ENCODE measurements at regions not wholly inside any gene's neighbourhood (a gene's known extent, or its start where the extent isn't known, plus 50 kb on each side); places are given as distances from the start of the nearest gene placed in this dataset.
"Not testable (repeated sequence)": the region's sequence is repeated elsewhere in the genome, so short reads cannot be mapped to it uniquely, and the experiment has no call there.

DNA sequence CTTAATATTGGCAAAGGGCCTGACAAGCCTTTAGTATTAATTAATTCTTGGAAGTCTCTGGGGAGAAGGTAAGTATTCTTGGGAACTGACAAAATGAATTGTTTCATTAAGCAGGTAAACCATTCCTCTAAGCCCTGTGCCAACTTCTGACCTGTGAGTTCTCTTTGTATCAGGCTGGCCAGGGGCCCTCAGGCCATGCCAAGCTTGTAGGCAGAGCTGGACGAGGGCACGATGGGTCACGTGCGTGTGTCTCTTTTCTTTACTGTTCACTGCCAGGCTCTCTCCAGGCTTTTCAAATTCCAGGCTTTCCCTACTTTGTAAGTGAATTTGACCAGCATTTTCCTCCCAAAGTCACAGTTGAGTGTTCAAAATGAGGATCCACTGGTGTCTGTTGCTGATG is 112.4 kb downstream of the NRN1 start:
- H3K4me1 ChIP-seq (ENCODE audit: control insufficient read depth, insufficient read depth, low read length): peaks cover 4% of the 10 kb centered on the region
- no peak overlapping the region for H3K4me3 ChIP-seq (ENCODE audit: low read depth, low read length)
- no peaks in the 10 kb centered on the region for H3K9me3 ChIP-seq (ENCODE audit: control insufficient read depth, insufficient read depth, low read length)
- no peaks in the 10 kb centered on the region for H3K27me3 ChIP-seq (ENCODE audit: control insufficient read depth, insufficient read depth, low read length)
- no peaks in the 10 kb centered on the region for H3K36me3 ChIP-seq (ENCODE audit: control insufficient read depth, insufficient read depth, low read length)
- no peak overlapping the region for H3K9ac ChIP-seq (ENCODE audit: low read depth, low read length)

DNA sequence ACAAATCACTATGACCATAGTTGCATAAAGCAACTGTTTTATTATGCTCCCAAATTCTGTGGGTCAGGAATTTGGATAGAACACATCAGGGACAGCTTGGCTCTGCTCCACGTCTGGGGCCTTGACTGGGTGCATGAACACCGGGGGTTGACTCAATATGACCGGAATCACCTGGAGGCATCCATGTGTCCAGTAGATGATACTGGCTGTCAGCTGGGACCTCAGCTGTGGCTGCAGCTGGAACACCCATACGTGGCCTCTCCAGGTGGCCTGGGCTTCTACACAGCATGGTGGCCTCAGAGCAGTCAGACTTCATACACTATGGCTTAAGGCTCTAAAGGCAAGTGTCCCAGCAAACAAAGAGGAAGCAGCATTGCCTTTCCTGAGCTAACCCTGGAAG is 113.4 kb downstream of the NRN1 start:
- H3K4me3 ChIP-seq (ENCODE audit: low read depth, low read length): no peak overlapping the region
- H3K27me3 ChIP-seq (ENCODE audit: control insufficient read depth, insufficient read depth, low read length): no peaks in the 10 kb centered on the region
- H3K36me3 ChIP-seq (ENCODE audit: control insufficient read depth, insufficient read depth, low read length): no peaks in the 10 kb centered on the region
- peaks cover 4% of the 10 kb centered on the region for H3K4me1 ChIP-seq (ENCODE audit: control insufficient read depth, insufficient read depth, low read length)
- no peak overlapping the region for H3K9ac ChIP-seq (ENCODE audit: low read depth, low read length)
- H3K9me3 ChIP-seq (ENCODE audit: control insufficient read depth, insufficient read depth, low read length): no peaks in the 10 kb centered on the region

DNA sequence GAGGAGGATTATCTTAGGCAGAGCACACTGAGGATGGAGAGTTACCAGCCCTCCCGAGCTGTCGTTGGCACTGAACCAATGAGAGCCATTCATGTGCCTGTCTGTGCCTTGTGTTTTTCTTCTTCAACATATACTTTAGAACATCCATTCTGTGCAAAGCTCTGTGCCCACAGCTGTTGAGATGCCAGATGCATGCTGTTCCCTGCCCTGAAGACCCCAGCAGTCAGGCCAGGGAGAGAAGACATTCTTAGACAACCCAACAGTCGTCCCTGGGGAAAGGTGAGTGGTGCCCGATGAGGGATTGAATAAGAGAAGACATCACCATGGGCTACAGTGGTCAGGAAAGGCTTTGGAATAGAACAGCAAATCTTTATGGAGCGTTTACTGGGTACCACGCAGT is 114.1 kb downstream of the NRN1 start:
- peak overlapping the region; percentile 64 for H3K4me3 ChIP-seq (ENCODE audit: low read depth, low read length)
- H3K27me3 ChIP-seq (ENCODE audit: control insufficient read depth, insufficient read depth, low read length): no peaks in the 10 kb centered on the region
- H3K36me3 ChIP-seq (ENCODE audit: control insufficient read depth, insufficient read depth, low read length): no peaks in the 10 kb centered on the region
- no peaks in the 10 kb centered on the region for H3K9me3 ChIP-seq (ENCODE audit: control insufficient read depth, insufficient read depth, low read length)
- H3K9ac ChIP-seq (ENCODE audit: low read depth, low read length): peak overlapping the region; percentile 81
- peaks cover 4% of the 10 kb centered on the region for H3K4me1 ChIP-seq (ENCODE audit: control insufficient read depth, insufficient read depth, low read length)

DNA sequence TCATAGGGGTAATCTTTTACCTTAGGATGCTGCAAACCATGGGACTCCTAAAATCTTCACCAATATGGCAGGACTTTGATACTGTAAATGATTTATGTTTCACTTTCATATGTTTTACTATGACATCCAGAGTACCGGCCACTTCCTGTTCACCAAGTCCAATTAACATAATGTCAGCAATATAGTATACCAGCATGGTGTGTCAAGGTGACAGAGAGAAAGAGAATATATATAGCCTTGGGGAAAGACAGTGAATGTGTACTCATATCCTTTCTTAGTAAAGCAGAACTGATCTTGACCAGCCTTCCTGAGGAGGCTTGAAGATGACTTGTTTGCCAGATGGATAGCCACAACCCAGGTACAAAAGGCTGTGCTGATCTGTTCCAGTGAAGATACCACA is 127.9 kb downstream of the NRN1 start:
- H3K9ac ChIP-seq (ENCODE audit: low read depth, low read length): no peak overlapping the region
- no peaks in the 10 kb centered on the region for H3K9me3 ChIP-seq (ENCODE audit: control insufficient read depth, insufficient read depth, low read length)
- no peaks in the 10 kb centered on the region for H3K4me1 ChIP-seq (ENCODE audit: control insufficient read depth, insufficient read depth, low read length)
- H3K4me3 ChIP-seq (ENCODE audit: low read depth, low read length): no peak overlapping the region
- H3K27me3 ChIP-seq (ENCODE audit: control insufficient read depth, insufficient read depth, low read length): no peaks in the 10 kb centered on the region
- H3K36me3 ChIP-seq (ENCODE audit: control insufficient read depth, insufficient read depth, low read length): no peaks in the 10 kb centered on the region

DNA sequence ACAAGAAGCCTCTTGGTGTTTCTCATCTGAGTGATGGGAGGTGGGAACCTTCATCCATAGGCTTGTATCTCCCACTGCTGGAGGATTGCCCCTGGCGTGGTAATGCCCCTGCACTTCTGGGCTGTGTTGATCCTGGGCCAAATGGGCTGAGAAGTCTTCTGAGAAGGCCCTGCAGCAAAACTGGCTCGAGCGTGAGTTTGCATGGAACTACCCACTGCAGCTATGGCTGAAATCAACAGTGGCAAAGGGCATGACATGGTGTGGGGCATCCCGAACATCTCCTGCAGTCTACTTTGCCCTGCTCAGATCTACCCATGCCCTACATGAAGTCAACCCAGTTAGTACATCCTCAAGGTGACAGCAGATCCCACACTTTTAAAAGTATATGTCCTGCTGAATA is 130.6 kb downstream of the NRN1 start:
- H3K27me3 ChIP-seq (ENCODE audit: control insufficient read depth, insufficient read depth, low read length): no peaks in the 10 kb centered on the region

DNA sequence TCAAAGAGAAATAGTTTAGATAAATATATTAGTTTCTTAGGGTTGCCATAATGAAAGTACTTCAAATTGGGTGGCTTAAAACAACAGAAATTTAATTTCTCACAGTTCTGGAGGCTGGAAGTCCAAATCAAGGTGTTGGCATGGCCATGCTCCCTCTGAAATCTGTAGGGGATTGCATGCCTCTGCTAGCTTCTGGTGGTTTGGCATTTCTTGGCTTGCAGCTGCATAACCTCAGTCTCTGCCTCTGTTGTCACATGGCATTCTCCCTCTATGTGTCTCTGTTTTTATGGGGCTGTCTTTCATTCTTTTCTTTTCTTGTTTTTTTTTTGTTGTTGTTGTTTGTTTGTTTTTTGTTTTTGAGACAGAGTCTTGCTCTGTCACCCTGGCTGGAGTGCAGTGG is 132.7 kb downstream of the NRN1 start:
- not testable (repeated sequence) for H3K9ac ChIP-seq (ENCODE audit: low read depth, low read length); H3K9me3 ChIP-seq (ENCODE audit: control insufficient read depth, insufficient read depth, low read length); H3K4me1 ChIP-seq (ENCODE audit: control insufficient read depth, insufficient read depth, low read length); H3K4me3 ChIP-seq (ENCODE audit: low read depth, low read length); H3K36me3 ChIP-seq (ENCODE audit: control insufficient read depth, insufficient read depth, low read length); H3K27me3 ChIP-seq (ENCODE audit: control insufficient read depth, insufficient read depth, low read length)

More for the DNA sequence above, 130.6 kb downstream of the NRN1 start:
- no peaks in the 10 kb centered on the region for H3K36me3 ChIP-seq (ENCODE audit: control insufficient read depth, insufficient read depth, low read length)
- H3K4me3 ChIP-seq (ENCODE audit: low read depth, low read length): no peak overlapping the region
- H3K9ac ChIP-seq (ENCODE audit: low read depth, low read length): no peak overlapping the region
- no peaks in the 10 kb centered on the region for H3K9me3 ChIP-seq (ENCODE audit: control insufficient read depth, insufficient read depth, low read length)
- no peaks in the 10 kb centered on the region for H3K4me1 ChIP-seq (ENCODE audit: control insufficient read depth, insufficient read depth, low read length)

DNA sequence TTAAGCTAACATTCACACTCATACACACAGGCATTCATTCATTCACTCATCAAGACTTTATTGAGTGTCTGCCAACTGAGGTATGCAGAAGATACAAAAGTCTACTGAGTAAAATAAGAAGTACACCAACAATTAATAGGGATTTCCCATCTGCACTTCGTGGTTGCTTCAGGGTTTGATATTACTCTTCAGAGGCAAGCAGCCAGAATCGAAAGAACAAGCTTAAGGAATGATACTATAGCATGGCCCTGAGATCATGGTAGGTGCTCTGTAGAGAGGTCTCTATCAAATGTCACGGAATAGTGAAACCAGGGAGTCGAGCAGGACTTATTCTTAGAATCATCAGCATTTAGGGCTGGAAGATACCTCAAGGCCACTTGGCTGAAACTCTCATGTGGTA is 135.4 kb downstream of the NRN1 start:
- Histone ChIP-seq H3K9ac (ENCODE audit: low read depth, low read length) (no peak overlapping the region), H3K4me3 (ENCODE audit: low read depth, low read length) (no peak overlapping the region), H3K27me3 (ENCODE audit: control insufficient read depth, insufficient read depth, low read length) (no peaks in the 10 kb centered on the region), H3K4me1 (ENCODE audit: control insufficient read depth, insufficient read depth, low read length) (no peaks in the 10 kb centered on the region), H3K36me3 (ENCODE audit: control insufficient read depth, insufficient read depth, low read length) (no peaks in the 10 kb centered on the region), H3K9me3 (ENCODE audit: control insufficient read depth, insufficient read depth, low read length) (peaks cover 4% of the 10 kb centered on the region)

DNA sequence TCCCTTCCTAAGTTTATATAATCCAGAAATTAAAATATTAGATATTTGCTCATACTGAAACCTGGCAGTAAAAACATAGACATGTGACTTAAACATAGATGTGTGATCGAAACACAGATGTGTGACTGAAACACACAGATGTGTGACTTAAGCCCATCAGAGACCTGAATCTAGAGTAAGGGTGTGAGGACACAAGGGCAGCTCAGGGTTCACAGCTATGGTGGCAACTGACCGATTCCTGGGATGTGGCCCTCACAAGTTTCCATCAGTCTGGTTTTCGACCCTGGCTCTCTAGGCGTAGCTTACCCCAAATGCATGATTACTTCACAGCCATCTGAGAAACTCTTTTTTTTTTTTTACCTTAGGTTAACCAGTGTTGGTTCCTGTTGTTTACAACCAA is 137.0 kb downstream of the NRN1 start:
- no peak overlapping the region for H3K9ac ChIP-seq (ENCODE audit: low read depth, low read length)
- H3K9me3 ChIP-seq (ENCODE audit: control insufficient read depth, insufficient read depth, low read length): peaks cover 4% of the 10 kb centered on the region
- H3K36me3 ChIP-seq (ENCODE audit: control insufficient read depth, insufficient read depth, low read length): no peaks in the 10 kb centered on the region
- H3K4me1 ChIP-seq (ENCODE audit: control insufficient read depth, insufficient read depth, low read length): no peaks in the 10 kb centered on the region
- H3K27me3 ChIP-seq (ENCODE audit: control insufficient read depth, insufficient read depth, low read length): no peaks in the 10 kb centered on the region
- H3K4me3 ChIP-seq (ENCODE audit: low read depth, low read length): no peak overlapping the region

DNA sequence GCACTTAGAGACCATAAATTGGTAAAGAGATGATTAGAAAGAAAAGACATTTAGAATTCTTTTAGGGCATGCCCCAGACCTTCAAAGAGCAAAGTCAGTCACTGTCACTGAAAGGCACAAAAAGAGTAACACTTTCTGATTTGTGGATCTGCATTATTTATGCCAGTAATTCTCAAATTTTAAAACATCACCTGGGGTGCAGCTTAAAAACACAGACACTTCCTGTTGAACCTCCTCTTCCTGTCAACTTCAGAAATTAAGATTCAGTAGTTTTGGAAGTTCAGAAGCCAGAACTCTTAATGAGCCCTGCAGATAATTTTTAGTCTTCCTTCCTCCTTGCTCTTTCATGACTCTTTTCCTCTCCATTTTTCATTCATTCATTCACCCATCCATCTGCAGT is 137.5 kb downstream of the NRN1 start:
- Histone ChIP-seq H3K27me3 (ENCODE audit: control insufficient read depth, insufficient read depth, low read length) (no peaks in the 10 kb centered on the region), H3K4me1 (ENCODE audit: control insufficient read depth, insufficient read depth, low read length) (no peaks in the 10 kb centered on the region), H3K36me3 (ENCODE audit: control insufficient read depth, insufficient read depth, low read length) (no peaks in the 10 kb centered on the region), H3K9me3 (ENCODE audit: control insufficient read depth, insufficient read depth, low read length) (peaks cover 4% of the 10 kb centered on the region), H3K9ac (ENCODE audit: low read depth, low read length) (no peak overlapping the region), H3K4me3 (ENCODE audit: low read depth, low read length) (no peak overlapping the region)

DNA sequence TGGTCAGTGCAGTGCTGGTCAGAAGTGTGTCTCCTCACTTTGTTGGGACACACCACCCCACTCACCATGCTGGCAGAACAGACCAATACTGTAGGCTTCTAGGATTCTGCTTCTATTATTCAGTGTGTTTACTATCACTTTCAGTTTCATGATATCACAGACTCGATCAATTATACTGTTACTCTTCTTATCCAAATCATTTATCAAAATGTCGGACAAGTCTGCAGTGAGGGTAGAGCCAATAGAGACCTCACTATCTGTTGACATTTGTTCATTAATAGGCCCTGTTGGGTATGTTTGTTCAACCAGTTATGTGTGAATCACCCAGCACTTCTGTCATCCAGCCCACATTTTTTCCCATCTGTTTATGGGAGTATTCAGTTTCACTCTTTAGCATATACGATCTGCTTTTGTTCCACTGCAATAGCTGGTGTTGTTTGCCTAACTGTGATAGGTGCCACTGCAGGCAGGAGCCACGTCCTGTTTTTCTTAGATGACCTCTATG is 140.1 kb downstream of the NRN1 start:
- Histone ChIP-seq H3K9me3 (ENCODE audit: control insufficient read depth, insufficient read depth, low read length) (peaks cover 4% of the 10 kb centered on the region), H3K4me1 (ENCODE audit: control insufficient read depth, insufficient read depth, low read length) (no peaks in the 10 kb centered on the region), H3K4me3 (ENCODE audit: low read depth, low read length) (no peak overlapping the region), H3K9ac (ENCODE audit: low read depth, low read length) (no peak overlapping the region), H3K36me3 (ENCODE audit: control insufficient read depth, insufficient read depth, low read length) (no peaks in the 10 kb centered on the region), H3K27me3 (ENCODE audit: control insufficient read depth, insufficient read depth, low read length) (no peaks in the 10 kb centered on the region)

DNA sequence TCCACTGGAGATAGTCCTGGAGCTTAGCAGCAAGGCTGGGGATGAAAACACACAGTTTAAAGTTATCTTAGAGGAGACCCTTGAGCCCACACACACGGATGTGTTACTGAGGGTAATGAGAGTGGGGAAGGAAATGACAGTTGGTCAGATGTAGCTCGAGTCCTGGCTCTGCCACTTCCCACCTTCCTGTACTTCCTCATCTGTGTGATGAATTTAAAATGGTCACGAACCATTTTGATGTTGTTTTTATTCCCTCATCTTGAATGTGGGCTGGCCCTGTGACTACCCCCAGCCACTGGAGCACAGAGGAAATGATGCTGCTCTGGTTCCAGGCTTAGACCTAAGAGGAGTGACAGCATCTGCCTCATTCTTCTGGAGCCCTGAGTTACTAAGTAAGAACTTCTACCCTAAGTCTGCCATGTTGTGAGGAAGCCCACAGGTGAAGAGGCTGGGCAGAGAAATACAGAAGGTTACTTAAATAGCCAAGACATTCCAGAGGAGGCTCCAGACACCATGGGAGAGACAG is 141.2 kb downstream of the NRN1 start:
- H3K4me1 ChIP-seq (ENCODE audit: control insufficient read depth, insufficient read depth, low read length): no peaks in the 10 kb centered on the region
- H3K4me3 ChIP-seq (ENCODE audit: low read depth, low read length): no peak overlapping the region
- no peak overlapping the region for H3K9ac ChIP-seq (ENCODE audit: low read depth, low read length)
- H3K36me3 ChIP-seq (ENCODE audit: control insufficient read depth, insufficient read depth, low read length): no peaks in the 10 kb centered on the region
- H3K27me3 ChIP-seq (ENCODE audit: control insufficient read depth, insufficient read depth, low read length): no peaks in the 10 kb centered on the region
- peaks cover 1% of the 10 kb centered on the region for H3K9me3 ChIP-seq (ENCODE audit: control insufficient read depth, insufficient read depth, low read length)

DNA sequence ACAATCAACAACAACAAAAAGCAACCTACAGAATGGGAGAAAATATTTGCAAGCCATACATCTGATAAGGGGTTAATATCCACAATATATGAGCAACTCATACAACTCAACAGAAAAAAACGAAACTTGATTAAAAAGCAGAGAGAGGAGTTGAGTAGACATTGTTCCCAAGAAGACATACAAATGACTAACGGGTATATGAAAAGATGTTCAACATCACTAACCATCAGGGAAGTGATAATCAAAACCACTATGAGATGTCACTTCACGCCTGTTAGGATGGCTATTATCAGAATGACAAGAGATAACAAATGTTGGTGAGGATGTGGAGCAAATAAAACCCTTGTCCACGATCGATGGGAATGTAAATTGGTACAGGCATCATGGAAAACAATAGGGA is 145.9 kb downstream of the NRN1 start:
- H3K9me3 ChIP-seq (ENCODE audit: control insufficient read depth, insufficient read depth, low read length): no peaks in the 10 kb centered on the region
- H3K4me1 ChIP-seq (ENCODE audit: control insufficient read depth, insufficient read depth, low read length): no peaks in the 10 kb centered on the region
- H3K27me3 ChIP-seq (ENCODE audit: control insufficient read depth, insufficient read depth, low read length): no peaks in the 10 kb centered on the region
- no peak overlapping the region for H3K4me3 ChIP-seq (ENCODE audit: low read depth, low read length)
- no peak overlapping the region for H3K9ac ChIP-seq (ENCODE audit: low read depth, low read length)
- H3K36me3 ChIP-seq (ENCODE audit: control insufficient read depth, insufficient read depth, low read length): no peaks in the 10 kb centered on the region

Measured in iPS-15b (cell line).